ENCODE measurements at regions not wholly inside any gene's neighbourhood (a gene's known extent, or its start where the extent isn't known, plus 50 kb on each side); places are given as distances from the start of the nearest gene placed in this dataset.

GRCh38 chr11:10618490-10618889 is 50.0 kb upstream of the LYVE1 start:
- DNase-seq: no peak
